GM08714 (cell line): ENCODE measurements at regions not wholly inside any gene's neighbourhood (a gene's known extent, or its start where the extent isn't known, plus 50 kb on each side); places are given as distances from the start of the nearest gene placed in this dataset.

ENCODE experiments used
- H3K4me3 ChIP-seq: fragments of 200-500 bp; sonication (Bioruptor generic); 2 replicates; pipeline ENCODE4 v1.5.1; 2014; ENCODE audit warnings: mild to moderate bottlenecking, low read length, inconsistent platforms
- ZNF274 ChIP-seq: IDR thresholded peaks from 2 replicates; pipeline ENCODE4 v1.6.1; 2012; ENCODE audit warnings: mild to moderate bottlenecking, low read depth, low read length

GRCh38 chr17:77318491-77319210 is 177.9 kb downstream of the SEC14L1 start:
- no peak for TF ChIP-seq ZNF274
- H3K4me3 ChIP-seq, result no peak overlapping the region; the same call in 1 of the 2 replicates

- no peak for TF ChIP-seq ZNF274
- peak overlapping the region; percentile 72 for H3K4me3 ChIP-seq
Observed at GRCh38 chr17:77319211-77320043, 178.7 kb downstream of the SEC14L1 start.

GRCh38 chr17:77320044-77320440 is 179.3 kb downstream of the SEC14L1 start:
- H3K4me3 ChIP-seq, result peak overlapping the region; percentile 72

GRCh38 chr17:77320485-77321256 is 179.9 kb downstream of the SEC14L1 start:
- peak overlapping the region; percentile 72 for H3K4me3 ChIP-seq
- no peak for TF ChIP-seq ZNF274

More at GRCh38 chr17:77320044-77320440, 179.3 kb downstream of the SEC14L1 start:
- TF ChIP-seq ZNF274, result no peak

GRCh38 chr17:77321649-77322513 is 181.1 kb downstream of the SEC14L1 start:
- no peak for TF ChIP-seq ZNF274
- H3K4me3 ChIP-seq, result peak overlapping the region; percentile 72; the same call in 1 of the 2 replicates

- TF ChIP-seq ZNF274, result no peak
- H3K4me3 ChIP-seq, result peak overlapping the region; percentile 72; the same call in 1 of the 2 replicates
Observed at GRCh38 chr17:77322514-77323412, 182.0 kb downstream of the SEC14L1 start.

GRCh38 chr17:77323413-77324171 is 182.8 kb downstream of the SEC14L1 start:
- peak overlapping the region; percentile 72; the same call in 1 of the 2 replicates for H3K4me3 ChIP-seq
- no peak for TF ChIP-seq ZNF274

- TF ChIP-seq ZNF274, result no peak
- peak overlapping the region; percentile 72; the same call in 1 of the 2 replicates for H3K4me3 ChIP-seq
Observed at GRCh38 chr17:77324227-77324626, 183.5 kb downstream of the SEC14L1 start.

GRCh38 chr17:77325577-77326075 is 184.9 kb downstream of the SEC14L1 start:
- H3K4me3 ChIP-seq, result peak overlapping the region; percentile 15; the same call in 1 of the 2 replicates
- TF ChIP-seq ZNF274, result no peak

GRCh38 chr17:77326076-77326591 is 185.4 kb downstream of the SEC14L1 start:
- TF ChIP-seq ZNF274, result no peak
- H3K4me3 ChIP-seq, result no peak overlapping the region; the same call in 1 of the 2 replicates

GRCh38 chr17:77326636-77327035 is 185.9 kb downstream of the SEC14L1 start:
- no peak for TF ChIP-seq ZNF274
- H3K4me3 ChIP-seq, result no peak overlapping the region

GRCh38 chr17:77327181-77327565 is 186.4 kb downstream of the SEC14L1 start:
- no peak overlapping the region for H3K4me3 ChIP-seq
- TF ChIP-seq ZNF274, result no peak
